HCT116 (cell line): ENCODE measurements at regions not wholly inside any gene's neighbourhood (a gene's known extent, or its start where the extent isn't known, plus 50 kb on each side); places are given as distances from the start of the nearest gene placed in this dataset.

Experiments used
- ATAC-seq: fragments of 200-7000 bp; cut with Tn5 transposase; 2 replicates; pipeline ENCODE4 v1.9.1; 2020; ENCODE audit warnings: mild to moderate bottlenecking, moderate library complexity
- BruUV-seq: library from RNA; stranded (reverse); fragments of 400-500 nt; replicated peaks from 2 replicates; lab custom pipeline; 2021; lab: Mats Ljungman, UMichigan
- CTCF ChIA-PET: fragments of 300-600 bp; sonication (Branson Sonifier 250); formaldehyde crosslinking; loops from one replicate; lab custom pipeline; 2021; ENCODE audit warnings: antibody characterized with exemption; lab: Charles Lee
- POLR2A ChIA-PET: fragments of 300-600, 350-600 bp; sonication (Branson Sonifier 250); formaldehyde crosslinking; loops from one replicate; lab custom pipeline; 2021; ENCODE audit warnings: antibody characterized with exemption; lab: Charles Lee
- RAD21 ChIA-PET, 2 experiments: fragments of 300-600 bp; sonication (Branson Sonifier 250); formaldehyde crosslinking; loops; one replicate each; lab custom pipeline; 2023; ENCODE audit warnings: low total read pairs in 2 of 2; ENCODE audit not compliant: uncharacterized antibody in 2 of 2, unreplicated experiment in 2 of 2, low non-redundant PET in 1 of 2; lab: Charles Lee
- DNase-seq: peaks from one replicate; pipeline ENCODE4 v3.0.0-alpha.2; 2010; ENCODE audit warnings: low read depth, low spot score
- H2AFZ ChIP-seq: fragments of 200-600 bp; shearing (Covaris generic), sonication (generic); 2 replicates; pipeline ENCODE4 v1.6.1; 2017; ENCODE audit warnings: low read depth, mixed run types, mixed read lengths, antibody characterized with exemption, low read length; ENCODE audit not compliant: poor library complexity, severe bottlenecking
- H3K27ac ChIP-seq: 2 replicates; pipeline ENCODE4 v1.5.1; 2012; ENCODE audit warnings: low read depth, low read length
- H3K27me3 ChIP-seq: fragments of 200-600 bp; sonication (generic); 2 replicates; pipeline ENCODE4 v1.6.1; 2016; ENCODE audit warnings: mixed run types, low read length, mixed read lengths; ENCODE audit not compliant: insufficient read depth
- H3K36me3 ChIP-seq, 2 experiments: fragments of 200-500 bp in 1 of 2; fragments of 200-600 bp in 1 of 2; sonication (Bioruptor generic) in 1 of 2; sonication (generic) in 1 of 2; 2 replicates each; pipeline versions ENCODE4 v1.5.1 to v1.6.1; 2014 to 2016; ENCODE audit warnings: low read length in 2 of 2, inconsistent platforms in 1 of 2, mixed read lengths in 1 of 2, mixed run types in 1 of 2; ENCODE audit not compliant: insufficient read depth in 2 of 2, control insufficient read depth in 1 of 2
- H3K4me1 ChIP-seq, 2 experiments: fragments of 200-600 bp in 1 of 2; sonication (generic) in 1 of 2; 2 replicates each; pipeline versions ENCODE4 v1.5.1 to v1.6.1; 2012 to 2017; ENCODE audit warnings: low read length in 2 of 2, inconsistent platforms in 1 of 2, mild to moderate bottlenecking in 1 of 2, mixed read lengths in 1 of 2, mixed run types in 1 of 2, moderate library complexity in 1 of 2; ENCODE audit not compliant: insufficient read depth in 2 of 2, control insufficient read depth in 1 of 2
- H3K4me2 ChIP-seq: fragments of 200-600 bp; sonication (generic); 2 replicates; pipeline ENCODE4 v1.6.1; 2017; ENCODE audit warnings: mixed run types, low read length, mixed read lengths
- H3K4me3 ChIP-seq, 2 experiments: fragments of 200-600 bp in 1 of 2; sonication (generic) in 1 of 2; replicated peaks in 1 of 2; 2 replicates each; pipeline ENCODE4 v1.5.1; 2011 to 2016; ENCODE audit warnings: low read length in 2 of 2, control low read depth in 1 of 2, low read depth in 1 of 2, mild to moderate bottlenecking in 1 of 2, mixed read lengths in 1 of 2, mixed run types in 1 of 2
- H3K79me2 ChIP-seq: fragments of 200-600 bp; sonication (generic); 2 replicates; pipeline ENCODE4 v1.6.1; 2017; ENCODE audit warnings: mild to moderate bottlenecking, mixed run types, low read length, moderate library complexity, mixed read lengths; ENCODE audit not compliant: insufficient read depth
- H3K9ac ChIP-seq: fragments of 200-600 bp; sonication (generic); 2 replicates; pipeline ENCODE4 v1.6.1; 2016; ENCODE audit warnings: low read length, mixed read lengths
- H3K9me2 ChIP-seq: fragments of 200-600 bp; sonication (generic), shearing (Covaris generic); 2 replicates; pipeline ENCODE4 v1.6.1; 2017; ENCODE audit warnings: mixed run types, mild to moderate bottlenecking, moderate library complexity; ENCODE audit not compliant: insufficient read depth
- H3K9me3 ChIP-seq, 2 experiments: fragments of 200-500 bp in 1 of 2; fragments of 200-600 bp in 1 of 2; sonication (Bioruptor generic) in 1 of 2; sonication (generic) in 1 of 2; 2 replicates each; pipeline ENCODE4 v1.6.1; 2014 to 2017; ENCODE audit warnings: low read length in 2 of 2, mixed read lengths in 2 of 2, inconsistent platforms in 1 of 2, low read depth in 1 of 2, mild to moderate bottlenecking in 1 of 2, mixed run types in 1 of 2, moderate library complexity in 1 of 2; ENCODE audit not compliant: control insufficient read depth in 1 of 2, insufficient read depth in 1 of 2
- H4K20me1 ChIP-seq: fragments of 200-600 bp; sonication (generic), shearing (Covaris generic); 2 replicates; pipeline ENCODE4 v1.6.1; 2017; ENCODE audit warnings: mixed run types, mild to moderate bottlenecking, moderate library complexity; ENCODE audit not compliant: insufficient read depth
- CBX3 ChIP-seq: IDR thresholded peaks from 2 replicates; pipeline ENCODE4 v1.6.1; 2012; ENCODE audit warnings: low read depth
- CEBPB ChIP-seq: IDR thresholded peaks from 2 replicates; pipeline ENCODE4 v1.6.1; 2012; ENCODE audit warnings: low read depth
- ELF1 ChIP-seq: IDR thresholded peaks from 2 replicates; pipeline ENCODE4 v1.6.1; 2012; ENCODE audit warnings: low read depth, borderline replicate concordance
- EZH2phosphoT487 ChIP-seq: fragments of 200-600 bp; IDR thresholded peaks from 2 replicates; pipeline ENCODE4 v1.6.1; 2018; ENCODE audit warnings: antibody characterized with exemption, borderline replicate concordance
- FOSL1 ChIP-seq: IDR thresholded peaks from 2 replicates; pipeline ENCODE4 v1.6.1; 2012; ENCODE audit warnings: low read depth
- JUND ChIP-seq: IDR thresholded peaks from 2 replicates; pipeline ENCODE4 v1.6.1; 2012
- POLR2A ChIP-seq: IDR thresholded peaks from 2 replicates; pipeline ENCODE4 v1.7.0; 2011; ENCODE audit warnings: borderline replicate concordance; ENCODE audit not compliant: insufficient read depth, insufficient read length; ENCODE audit errors: extremely low read depth
- POLR2AphosphoS5 ChIP-seq: IDR thresholded peaks from 2 replicates; pipeline ENCODE4 v1.6.1; 2011; ENCODE audit warnings: mild to moderate bottlenecking, low read depth, low read length, moderate library complexity
- SIN3A ChIP-seq: IDR thresholded peaks from 2 replicates; pipeline ENCODE4 v1.6.1; 2012; ENCODE audit warnings: low read depth
- SP1 ChIP-seq: IDR thresholded peaks from 2 replicates; pipeline ENCODE4 v1.6.1; 2012; ENCODE audit warnings: low read depth
- SRF ChIP-seq: IDR thresholded peaks from 2 replicates; pipeline ENCODE4 v1.6.1; 2012; ENCODE audit warnings: low read depth
- TCF7L2 ChIP-seq: IDR thresholded peaks from 2 replicates; pipeline ENCODE4 v1.7.0; 2011; ENCODE audit warnings: borderline replicate concordance, inconsistent platforms; ENCODE audit not compliant: insufficient read depth, insufficient read length; ENCODE audit errors: extremely low read depth
- ZFX ChIP-seq: fragments of 450-650 bp; IDR thresholded peaks from 2 replicates; pipeline ENCODE4 v1.6.1; 2017
- ZNF274 ChIP-seq: fragments of 200-500 bp; sonication (Bioruptor generic); IDR thresholded peaks from 2 replicates; pipeline ENCODE4 v1.6.1; 2014; ENCODE audit warnings: mild to moderate bottlenecking, low read depth, low read length, inconsistent platforms
- intact Hi-C: fragments of 100-400 bp; cut with micrococcal nuclease; formaldehyde crosslinking; loops from 2 replicates; pipeline ENCODE4 v1.10.0; 2022
- TF ChIP-seq, protein P1 (sequence below), 3 experiments: fragments of 200-600 bp in 1 of 3; sonication (generic) in 1 of 3; IDR thresholded peaks in 2 of 3; conservative IDR thresholded peaks in 1 of 3; 2 replicates each; pipeline ENCODE4 v1.5.1; 2012 to 2017; ENCODE audit warnings: low read depth in 2 of 3, low read length in 2 of 3, antibody characterized with exemption in 1 of 3, borderline replicate concordance in 1 of 3, control low read depth in 1 of 3, mild to moderate bottlenecking in 1 of 3, mixed read lengths in 1 of 3, mixed run types in 1 of 3, moderate library complexity in 1 of 3; ENCODE audit not compliant: insufficient read depth in 1 of 3
- TF ChIP-seq, protein P2 (sequence below): IDR thresholded peaks from 2 replicates; pipeline ENCODE4 v1.6.1; 2012; ENCODE audit warnings: low read depth
- TF ChIP-seq, protein P3 (sequence below): IDR thresholded peaks from 2 replicates; pipeline ENCODE4 v1.6.1; 2012

DNA sequence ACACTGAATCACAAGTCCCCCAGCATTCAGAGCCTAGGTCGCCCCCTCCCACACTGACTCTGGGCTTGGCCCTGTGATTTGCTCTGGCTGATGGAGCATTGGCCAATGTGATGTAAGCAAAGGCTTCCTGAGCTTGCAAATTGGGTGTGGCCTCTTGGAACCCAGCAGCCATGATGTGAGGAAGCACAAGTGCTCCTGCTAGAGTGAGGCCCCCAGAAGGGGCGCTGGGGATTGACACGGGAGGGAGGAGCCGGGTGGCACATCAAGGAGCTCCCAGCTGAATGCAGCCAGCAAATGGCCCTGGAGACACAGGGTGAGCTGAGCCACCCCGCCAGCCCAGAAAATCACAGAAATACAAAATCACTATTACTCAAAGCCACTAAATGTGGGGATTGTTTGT, 308.5 kb downstream of the C16orf95 start:
- TF ChIP-seq SIN3A (no peak), SP1 (no peak), ZFX (no peak), FOSL1 (no peak), POLR2A (no peak), SRF (no peak), TCF7L2 (no peak), POLR2AphosphoS5 (no peak), CEBPB (no peak), ELF1 (no peak), ZNF274 (no peak), EZH2phosphoT487 (no peak), JUND (no peak), CBX3 (no peak)
- TF ChIP-seq, protein P1, sequence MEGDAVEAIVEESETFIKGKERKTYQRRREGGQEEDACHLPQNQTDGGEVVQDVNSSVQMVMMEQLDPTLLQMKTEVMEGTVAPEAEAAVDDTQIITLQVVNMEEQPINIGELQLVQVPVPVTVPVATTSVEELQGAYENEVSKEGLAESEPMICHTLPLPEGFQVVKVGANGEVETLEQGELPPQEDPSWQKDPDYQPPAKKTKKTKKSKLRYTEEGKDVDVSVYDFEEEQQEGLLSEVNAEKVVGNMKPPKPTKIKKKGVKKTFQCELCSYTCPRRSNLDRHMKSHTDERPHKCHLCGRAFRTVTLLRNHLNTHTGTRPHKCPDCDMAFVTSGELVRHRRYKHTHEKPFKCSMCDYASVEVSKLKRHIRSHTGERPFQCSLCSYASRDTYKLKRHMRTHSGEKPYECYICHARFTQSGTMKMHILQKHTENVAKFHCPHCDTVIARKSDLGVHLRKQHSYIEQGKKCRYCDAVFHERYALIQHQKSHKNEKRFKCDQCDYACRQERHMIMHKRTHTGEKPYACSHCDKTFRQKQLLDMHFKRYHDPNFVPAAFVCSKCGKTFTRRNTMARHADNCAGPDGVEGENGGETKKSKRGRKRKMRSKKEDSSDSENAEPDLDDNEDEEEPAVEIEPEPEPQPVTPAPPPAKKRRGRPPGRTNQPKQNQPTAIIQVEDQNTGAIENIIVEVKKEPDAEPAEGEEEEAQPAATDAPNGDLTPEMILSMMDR (IDR thresholded peaks at IDR 0.05 in 2 of 3, conservative IDR thresholded peaks at IDR 0.05 in 1 of 3; ENCODE audit: borderline replicate concordance in 1 of 3, insufficient read depth in 1 of 3, low read depth in 2 of 3, low read length in 2 of 3): no peak
- TF ChIP-seq, protein P2, sequence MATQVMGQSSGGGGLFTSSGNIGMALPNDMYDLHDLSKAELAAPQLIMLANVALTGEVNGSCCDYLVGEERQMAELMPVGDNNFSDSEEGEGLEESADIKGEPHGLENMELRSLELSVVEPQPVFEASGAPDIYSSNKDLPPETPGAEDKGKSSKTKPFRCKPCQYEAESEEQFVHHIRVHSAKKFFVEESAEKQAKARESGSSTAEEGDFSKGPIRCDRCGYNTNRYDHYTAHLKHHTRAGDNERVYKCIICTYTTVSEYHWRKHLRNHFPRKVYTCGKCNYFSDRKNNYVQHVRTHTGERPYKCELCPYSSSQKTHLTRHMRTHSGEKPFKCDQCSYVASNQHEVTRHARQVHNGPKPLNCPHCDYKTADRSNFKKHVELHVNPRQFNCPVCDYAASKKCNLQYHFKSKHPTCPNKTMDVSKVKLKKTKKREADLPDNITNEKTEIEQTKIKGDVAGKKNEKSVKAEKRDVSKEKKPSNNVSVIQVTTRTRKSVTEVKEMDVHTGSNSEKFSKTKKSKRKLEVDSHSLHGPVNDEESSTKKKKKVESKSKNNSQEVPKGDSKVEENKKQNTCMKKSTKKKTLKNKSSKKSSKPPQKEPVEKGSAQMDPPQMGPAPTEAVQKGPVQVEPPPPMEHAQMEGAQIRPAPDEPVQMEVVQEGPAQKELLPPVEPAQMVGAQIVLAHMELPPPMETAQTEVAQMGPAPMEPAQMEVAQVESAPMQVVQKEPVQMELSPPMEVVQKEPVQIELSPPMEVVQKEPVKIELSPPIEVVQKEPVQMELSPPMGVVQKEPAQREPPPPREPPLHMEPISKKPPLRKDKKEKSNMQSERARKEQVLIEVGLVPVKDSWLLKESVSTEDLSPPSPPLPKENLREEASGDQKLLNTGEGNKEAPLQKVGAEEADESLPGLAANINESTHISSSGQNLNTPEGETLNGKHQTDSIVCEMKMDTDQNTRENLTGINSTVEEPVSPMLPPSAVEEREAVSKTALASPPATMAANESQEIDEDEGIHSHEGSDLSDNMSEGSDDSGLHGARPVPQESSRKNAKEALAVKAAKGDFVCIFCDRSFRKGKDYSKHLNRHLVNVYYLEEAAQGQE: no peak
- TF ChIP-seq, protein P3, sequence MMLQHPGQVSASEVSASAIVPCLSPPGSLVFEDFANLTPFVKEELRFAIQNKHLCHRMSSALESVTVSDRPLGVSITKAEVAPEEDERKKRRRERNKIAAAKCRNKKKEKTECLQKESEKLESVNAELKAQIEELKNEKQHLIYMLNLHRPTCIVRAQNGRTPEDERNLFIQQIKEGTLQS: no peak
- no peaks in the 10 kb centered on the region for H4K20me1 ChIP-seq
- ATAC-seq (no peak), DNase-seq (no peak)
- no peaks in the 10 kb centered on the region for H3K36me3 ChIP-seq
- H3K9me2 ChIP-seq: no peaks in the 10 kb centered on the region
- no TSS peak for BruUV-seq
- POLR2A ChIA-PET: no interaction called here
- H3K79me2 ChIP-seq: no peaks in the 10 kb centered on the region
- H3K4me1 ChIP-seq: no peaks in the 10 kb centered on the region
- CTCF ChIA-PET: no interaction called here
- RAD21 ChIA-PET: no interaction called here
- H3K4me3 ChIP-seq: no peak overlapping the region
- no peaks in the 10 kb centered on the region for H3K27me3 ChIP-seq
- no peak overlapping the region for H3K4me2 ChIP-seq
- H3K27ac ChIP-seq: no peak overlapping the region
- H2AFZ ChIP-seq: no peak overlapping the region
- intact Hi-C loops: no loop called here
- no peak overlapping the region for H3K9ac ChIP-seq
- peaks cover 4 to 6% of the 10 kb centered on the region in 2 experiments; a peak in 1 of 4 replicates for H3K9me3 ChIP-seq
